ENCODE measurements at regions not wholly inside any gene's neighbourhood (a gene's known extent, or its start where the extent isn't known, plus 50 kb on each side); places are given as distances from the start of the nearest gene placed in this dataset.

- no peak for TF ChIP-seq FOXA1 (IDR thresholded peaks at IDR 0.05; ENCODE audit: borderline replicate concordance)
- TF ChIP-seq HMG20B (CRISPR knock-in tag; IDR thresholded peaks at IDR 0.05) = no peak
- no peak for TF ChIP-seq RUNX1 (IDR thresholded peaks at IDR 0.05; ENCODE audit: low read depth)
- TF ChIP-seq PRMT5 (CRISPR knock-in tag; IDR thresholded peaks at IDR 0.05) = no peak
These were observed 558.7 kb upstream of the LRRTM1 start for GRCh38 chr2:80863147-80863714.
